Fibroblast of lung (primary cell): ENCODE measurements at regions not wholly inside any gene's neighbourhood (a gene's known extent, or its start where the extent isn't known, plus 50 kb on each side); places are given as distances from the start of the nearest gene placed in this dataset.

Experiments used
- CTCF ChIP-seq, 2 donors: IDR thresholded peaks in 1 of 2; conservative IDR thresholded peaks in 1 of 2; 1 replicate in 1 of 2; 2 replicates in 1 of 2; pipeline ENCODE4 v1.5.1; 2011 to 2012; ENCODE audit warnings: low read length in 2 of 2, control low read depth in 1 of 2, inconsistent platforms in 1 of 2, low read depth in 1 of 2, mild to moderate bottlenecking in 1 of 2
- EZH2 ChIP-seq: IDR thresholded peaks from 2 replicates; pipeline ENCODE4 v1.5.1; 2012; ENCODE audit warnings: low read length, control low read depth, mild to moderate bottlenecking; ENCODE audit errors: missing control alignments

DNA sequence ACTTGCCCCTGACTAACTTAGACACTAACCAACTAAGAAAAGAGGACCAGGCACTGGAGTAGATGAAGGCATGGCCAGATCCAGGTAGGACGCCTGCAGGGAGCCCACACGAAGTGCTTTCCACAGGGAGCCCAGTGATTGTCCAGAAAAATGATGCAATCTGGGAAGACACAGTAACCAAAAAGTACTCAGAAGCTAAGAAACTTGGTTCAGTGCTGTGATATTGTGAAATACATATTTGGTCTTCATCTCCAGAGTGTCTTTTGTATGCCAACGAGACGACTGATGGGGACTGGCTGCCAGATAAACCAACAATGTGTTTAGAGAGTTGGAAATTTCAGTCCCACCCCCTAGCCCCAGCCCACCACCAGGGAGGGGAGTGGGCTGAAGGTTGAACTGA is 135.0 kb downstream of the SP3 start:
- TF ChIP-seq CTCF (conservative IDR thresholded peaks at IDR 0.05 in 1 of 2, IDR thresholded peaks at IDR 0.05 in 1 of 2; ENCODE audit: low read depth in 1 of 2, low read length in 2 of 2): no peak
- TF ChIP-seq EZH2: no peak
